Duodenal mucosa (tissue), 2 donors: ENCODE measurements at regions not wholly inside any gene's neighbourhood (a gene's known extent, or its start where the extent isn't known, plus 50 kb on each side); places are given as distances from the start of the nearest gene placed in this dataset.
A peak's percentile ranks its signal among the peaks of the same experiment; 100 is the strongest.

Experiments used
- H3K27ac ChIP-seq: one replicate; pipeline ENCODE4 v1.7.0; 2013; ENCODE audit warnings: low read depth, low read length
- H3K27me3 ChIP-seq, 2 donors: one replicate each; pipeline ENCODE4 v1.7.0; 2013; ENCODE audit warnings: low read length in 2 of 2, control low read depth in 1 of 2; ENCODE audit not compliant: insufficient read depth in 2 of 2, control insufficient read depth in 1 of 2
- H3K36me3 ChIP-seq, 2 donors: one replicate each; pipeline ENCODE4 v1.7.0; 2013; ENCODE audit warnings: low read length in 2 of 2, control low read depth in 1 of 2; ENCODE audit not compliant: insufficient read depth in 2 of 2, control insufficient read depth in 1 of 2
- H3K4me1 ChIP-seq, 2 donors: one replicate each; pipeline ENCODE4 v1.7.0; 2013; ENCODE audit warnings: low read length in 2 of 2, control low read depth in 1 of 2; ENCODE audit not compliant: insufficient read depth in 2 of 2, control insufficient read depth in 1 of 2
- H3K4me3 ChIP-seq, 2 donors: one replicate each; pipeline ENCODE4 v1.7.0; 2013; ENCODE audit warnings: low read length in 2 of 2, low read depth in 1 of 2
- H3K9ac ChIP-seq, 2 donors: one replicate each; pipeline ENCODE4 v1.7.0; 2013; ENCODE audit warnings: low read length in 2 of 2, low read depth in 1 of 2
- H3K9me3 ChIP-seq, 2 donors: one replicate each; pipeline ENCODE4 v1.7.0; 2013; ENCODE audit warnings: low read length in 2 of 2, control low read depth in 1 of 2; ENCODE audit not compliant: control insufficient read depth in 1 of 2

DNA sequence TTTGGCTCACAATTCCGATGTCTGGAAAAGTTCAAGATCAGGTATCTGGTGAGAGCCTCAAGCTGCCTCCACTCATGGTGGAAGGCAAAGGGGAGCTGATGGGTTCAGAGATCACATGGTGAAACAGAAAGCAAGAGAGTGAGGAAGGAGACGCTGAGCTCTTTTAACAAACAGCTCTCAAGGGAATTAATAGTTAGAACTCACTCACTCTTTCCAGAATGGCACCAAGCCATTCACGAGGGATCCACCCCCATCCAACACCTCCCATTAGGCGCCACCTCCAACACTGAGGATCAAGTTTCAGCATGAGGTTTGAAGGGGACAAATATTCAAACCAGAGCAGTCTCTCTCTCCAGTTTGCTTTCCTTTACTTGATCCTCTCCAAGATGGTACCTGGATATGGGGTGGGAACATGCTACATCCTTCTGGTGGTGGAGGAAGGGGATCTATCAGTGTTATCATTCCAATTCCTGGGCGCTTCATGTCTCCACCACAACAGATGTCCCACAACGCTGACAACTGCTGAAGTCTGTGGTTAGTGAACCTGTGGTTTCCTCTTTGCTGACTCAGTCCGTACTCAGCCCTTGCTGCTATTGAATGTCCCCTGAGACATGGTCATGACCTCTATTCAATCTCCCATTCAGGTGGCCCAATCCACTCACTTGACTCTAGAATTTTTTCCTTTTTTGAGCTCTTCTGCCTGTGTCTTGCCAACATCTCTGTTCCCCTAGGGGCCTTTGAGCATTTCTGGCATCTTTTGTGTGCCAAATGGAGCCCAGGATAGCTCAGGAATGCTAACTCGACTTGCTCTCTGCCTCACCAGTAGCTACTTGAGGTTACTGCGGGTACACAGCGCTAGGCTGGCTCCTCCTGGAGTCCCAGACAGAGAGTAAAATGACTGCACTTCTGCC lies 395.2 kb downstream of the MID1IP1 start:
- Histone ChIP-seq H3K27me3 (no peaks in the 10 kb centered on the region), H3K27ac (peak overlapping the region; percentile 22), H3K4me1 (peaks cover 9 to 28% of the 10 kb centered on the region in 2 donors), H3K36me3 (no peaks in the 10 kb centered on the region), H3K9ac (no peak overlapping the region), H3K4me3 (peak overlapping the region in 1 of 2 donors; percentile 24), H3K9me3 (no peaks in the 10 kb centered on the region)

DNA sequence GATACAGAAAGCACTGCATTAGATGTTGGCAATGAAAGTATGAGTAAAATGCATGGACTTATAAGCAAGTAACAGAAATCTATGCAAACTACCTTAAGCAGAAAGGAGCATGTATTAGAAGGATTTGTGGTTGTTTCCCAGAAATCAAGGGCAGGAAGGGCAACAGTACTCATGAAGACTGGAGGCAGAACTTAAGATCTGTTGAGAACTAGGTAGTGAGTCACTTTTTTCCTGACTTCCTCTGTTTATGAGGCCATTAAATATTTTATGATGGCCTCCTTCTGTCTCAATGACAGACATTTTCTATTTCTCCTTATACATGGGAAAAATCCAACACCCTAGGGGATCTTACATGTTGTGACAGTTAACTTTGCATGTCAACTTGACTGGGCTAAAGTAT lies 398.2 kb downstream of the MID1IP1 start:
- Histone ChIP-seq H3K36me3 (no peaks in the 10 kb centered on the region), H3K4me3 (no peak overlapping the region), H3K27me3 (no peaks in the 10 kb centered on the region), H3K9ac (no peak overlapping the region), H3K27ac (no peak overlapping the region), H3K4me1 (peaks cover 15 to 43% of the 10 kb centered on the region in 2 donors), H3K9me3 (no peaks in the 10 kb centered on the region)

DNA sequence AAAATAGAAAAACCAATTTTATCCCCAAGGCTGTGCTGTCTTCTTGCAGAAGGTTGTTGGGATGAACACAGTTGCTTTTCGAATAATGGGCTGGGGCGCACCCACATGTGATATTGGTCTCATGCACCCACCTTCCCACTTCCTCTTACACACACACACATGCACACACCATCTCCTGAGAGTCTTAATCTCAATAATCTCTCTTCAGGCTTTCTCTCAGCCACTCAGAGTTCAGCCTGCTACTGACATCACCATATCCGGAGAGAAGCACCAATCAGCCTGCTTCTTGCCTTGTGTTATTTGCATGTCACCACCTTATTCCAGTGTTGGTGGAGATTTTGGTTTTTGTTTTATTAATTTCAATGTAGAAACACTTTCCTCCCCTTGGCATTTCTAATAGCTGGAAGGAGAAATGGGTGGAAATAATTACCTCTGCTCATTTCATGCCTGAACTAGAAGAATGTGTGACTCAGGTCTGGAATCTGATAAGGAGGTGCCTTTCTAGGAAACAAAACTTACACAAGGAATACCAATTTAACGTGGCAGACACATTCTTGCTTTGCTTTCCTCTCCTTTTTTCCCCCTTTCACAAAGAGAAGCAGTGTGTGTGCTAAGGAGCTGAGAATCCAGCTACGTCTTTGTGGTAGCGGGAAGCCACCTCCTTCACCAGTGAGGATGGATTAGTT lies 400.2 kb downstream of the MID1IP1 start:
- Histone ChIP-seq H3K4me3 (no peak overlapping the region), H3K27me3 (no peaks in the 10 kb centered on the region), H3K4me1 (peaks cover 12 to 29% of the 10 kb centered on the region in 2 donors), H3K36me3 (no peaks in the 10 kb centered on the region), H3K9ac (no peak overlapping the region), H3K27ac (no peak overlapping the region), H3K9me3 (no peaks in the 10 kb centered on the region)

DNA sequence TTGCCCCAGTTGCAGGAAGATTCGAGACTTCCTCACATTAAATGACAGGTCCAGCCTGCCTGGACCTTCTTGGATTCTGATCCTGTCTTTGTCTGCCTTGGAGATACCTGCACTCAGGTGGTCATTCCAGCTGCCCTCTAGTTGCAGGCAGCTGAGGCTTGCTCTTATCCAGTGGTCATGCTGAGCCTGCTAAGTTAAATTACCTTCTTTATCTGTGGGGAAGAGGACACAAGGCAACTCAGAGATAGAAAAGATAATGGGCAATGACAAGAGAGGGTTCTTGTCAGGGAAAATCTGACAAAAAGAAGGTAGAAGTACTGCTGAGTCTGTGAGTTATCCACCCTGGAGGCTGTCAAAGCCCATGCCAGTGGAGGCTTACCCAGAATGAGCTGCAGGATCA lies 401.4 kb downstream of the MID1IP1 start:
- Histone ChIP-seq H3K9ac (no peak overlapping the region), H3K36me3 (no peaks in the 10 kb centered on the region), H3K27ac (no peak overlapping the region), H3K9me3 (no peaks in the 10 kb centered on the region), H3K4me1 (peaks cover 12 to 19% of the 10 kb centered on the region in 2 donors), H3K4me3 (no peak overlapping the region), H3K27me3 (no peaks in the 10 kb centered on the region)

DNA sequence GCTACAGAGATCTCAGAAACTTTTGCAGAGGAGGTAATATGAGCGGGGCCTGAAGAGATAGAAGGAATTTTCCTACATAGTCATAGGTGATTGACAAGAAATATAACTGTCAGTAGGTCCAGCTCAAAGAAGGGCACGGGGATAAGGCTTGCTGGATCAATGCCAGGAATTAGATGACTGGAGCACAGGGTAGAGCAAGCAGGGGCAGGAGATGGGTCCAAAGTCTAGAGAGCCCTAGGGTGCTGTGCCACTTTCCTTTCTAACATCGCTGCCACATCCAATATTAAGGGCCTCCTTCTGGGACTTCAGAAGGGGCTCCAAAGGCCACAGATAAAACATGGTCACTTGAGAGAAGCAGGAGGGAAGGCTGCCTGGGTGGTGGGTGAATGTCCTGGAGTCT lies 402.2 kb downstream of the MID1IP1 start:
- Histone ChIP-seq H3K36me3 (no peaks in the 10 kb centered on the region), H3K9ac (no peak overlapping the region), H3K4me1 (peaks cover 12 to 19% of the 10 kb centered on the region in 2 donors), H3K27ac (no peak overlapping the region), H3K9me3 (no peaks in the 10 kb centered on the region), H3K27me3 (no peaks in the 10 kb centered on the region), H3K4me3 (no peak overlapping the region)

DNA sequence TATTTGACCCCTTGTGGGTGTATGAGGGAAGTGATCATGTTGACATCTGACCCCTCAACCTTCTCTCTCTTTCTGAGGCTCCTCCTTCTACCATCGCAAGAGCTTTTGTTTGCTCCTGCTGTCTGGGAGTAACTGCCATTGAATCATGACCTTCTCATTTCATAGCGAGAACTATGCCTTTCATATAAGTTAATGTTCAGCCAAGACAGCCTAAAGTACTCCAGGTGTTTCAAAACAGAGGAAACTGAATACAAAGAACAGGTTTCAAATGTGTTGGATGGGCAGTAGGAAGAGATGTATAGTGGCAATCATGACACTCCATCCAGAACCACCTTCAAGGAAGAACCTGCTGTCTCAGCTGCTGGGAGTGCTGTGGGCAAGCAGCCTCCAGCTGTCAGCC lies 403.1 kb downstream of the MID1IP1 start:
- Histone ChIP-seq H3K36me3 (no peaks in the 10 kb centered on the region), H3K9ac (no peak overlapping the region), H3K27ac (no peak overlapping the region), H3K4me1 (peaks cover 12 to 19% of the 10 kb centered on the region in 2 donors), H3K4me3 (no peak overlapping the region), H3K9me3 (no peaks in the 10 kb centered on the region), H3K27me3 (no peaks in the 10 kb centered on the region)

DNA sequence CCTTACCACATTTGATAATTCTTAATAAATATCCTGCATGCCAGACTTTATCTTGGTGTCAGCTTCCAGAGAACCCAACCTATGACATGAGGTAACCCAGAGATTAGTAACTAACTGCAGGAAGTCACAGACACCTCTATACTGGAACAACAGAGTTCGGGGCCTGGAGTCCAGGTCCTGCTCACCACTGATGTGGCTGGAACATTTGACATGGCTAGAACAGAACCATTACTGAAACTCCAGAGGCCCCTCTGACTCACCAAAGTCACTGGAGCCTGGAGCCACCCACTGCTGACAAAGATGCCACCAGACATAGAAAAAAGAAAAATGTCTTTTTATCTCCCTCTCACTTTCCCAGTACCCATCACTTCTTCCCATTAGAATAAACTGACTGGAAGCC lies 403.7 kb downstream of the MID1IP1 start:
- Histone ChIP-seq H3K9ac (no peak overlapping the region), H3K36me3 (no peaks in the 10 kb centered on the region), H3K4me1 (peaks cover 12 to 19% of the 10 kb centered on the region in 2 donors), H3K27me3 (no peaks in the 10 kb centered on the region), H3K27ac (no peak overlapping the region), H3K4me3 (no peak overlapping the region), H3K9me3 (no peaks in the 10 kb centered on the region)

DNA sequence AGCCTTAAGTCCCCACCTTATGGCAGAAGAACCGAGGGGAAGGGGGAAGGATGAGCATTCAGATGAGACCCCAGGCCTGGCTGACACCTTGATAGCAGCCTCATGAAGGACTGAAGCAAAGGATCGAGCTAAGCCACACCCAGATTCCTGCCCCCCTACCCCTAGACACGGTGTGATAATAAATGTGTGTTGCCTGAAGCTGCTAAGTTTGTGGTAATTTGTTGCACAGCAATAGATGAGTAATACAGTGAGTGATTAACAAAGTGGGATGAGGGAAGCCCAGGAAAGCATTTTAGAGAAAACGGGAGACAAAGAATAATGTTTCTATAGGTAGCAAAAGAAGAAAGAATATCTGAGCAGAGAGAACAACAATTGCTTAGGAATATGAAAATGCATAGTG lies 404.2 kb downstream of the MID1IP1 start:
- H3K4me3 ChIP-seq: no peak overlapping the region
- H3K9ac ChIP-seq: no peak overlapping the region
- H3K4me1 ChIP-seq: peaks cover 12 to 19% of the 10 kb centered on the region in 2 donors
- H3K9me3 ChIP-seq: no peaks in the 10 kb centered on the region
- H3K27ac ChIP-seq: no peak overlapping the region
- H3K27me3 ChIP-seq: no peaks in the 10 kb centered on the region
- H3K36me3 ChIP-seq: no peaks in the 10 kb centered on the region

DNA sequence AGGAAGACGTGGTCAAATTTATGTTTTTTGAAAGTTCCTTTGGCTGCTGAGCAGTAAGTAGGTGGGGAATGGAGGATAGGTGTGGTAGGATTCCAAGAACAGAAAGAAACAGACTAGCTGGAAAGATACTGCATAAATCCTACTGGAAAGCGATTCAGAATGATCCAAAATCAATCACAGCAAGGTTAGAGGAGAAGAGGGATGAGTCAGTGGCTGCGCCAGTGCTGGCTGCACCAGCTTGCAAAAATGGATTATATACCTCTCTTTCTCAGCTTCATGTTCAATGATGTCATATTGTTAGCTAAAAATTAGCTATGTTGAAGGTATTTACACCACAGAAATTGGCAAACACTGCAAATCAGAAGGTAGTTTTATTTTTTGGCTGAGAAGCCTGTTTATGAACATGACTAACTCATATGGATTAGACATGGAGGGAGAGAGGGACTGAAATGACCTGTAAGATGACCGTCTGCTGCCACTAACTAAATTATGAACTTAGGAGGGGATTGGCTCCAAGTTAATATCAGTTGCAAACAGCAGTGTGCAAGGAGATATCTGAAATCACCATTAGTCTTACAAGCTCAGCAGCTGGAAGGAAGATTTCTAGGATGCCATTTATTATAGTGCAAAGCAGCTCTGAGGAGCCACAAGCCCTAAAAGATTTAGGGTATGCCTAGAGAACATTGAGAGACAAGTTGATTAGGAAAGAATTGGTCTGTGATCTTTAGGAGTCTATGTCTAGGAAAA lies 405.3 kb downstream of the MID1IP1 start:
- no peak overlapping the region for H3K4me3 ChIP-seq
- H3K36me3 ChIP-seq: no peaks in the 10 kb centered on the region
- H3K27me3 ChIP-seq: no peaks in the 10 kb centered on the region
- no peaks in the 10 kb centered on the region for H3K9me3 ChIP-seq
- H3K4me1 ChIP-seq: peaks cover 12 to 19% of the 10 kb centered on the region in 2 donors
- H3K9ac ChIP-seq: no peak overlapping the region
- H3K27ac ChIP-seq: no peak overlapping the region

DNA sequence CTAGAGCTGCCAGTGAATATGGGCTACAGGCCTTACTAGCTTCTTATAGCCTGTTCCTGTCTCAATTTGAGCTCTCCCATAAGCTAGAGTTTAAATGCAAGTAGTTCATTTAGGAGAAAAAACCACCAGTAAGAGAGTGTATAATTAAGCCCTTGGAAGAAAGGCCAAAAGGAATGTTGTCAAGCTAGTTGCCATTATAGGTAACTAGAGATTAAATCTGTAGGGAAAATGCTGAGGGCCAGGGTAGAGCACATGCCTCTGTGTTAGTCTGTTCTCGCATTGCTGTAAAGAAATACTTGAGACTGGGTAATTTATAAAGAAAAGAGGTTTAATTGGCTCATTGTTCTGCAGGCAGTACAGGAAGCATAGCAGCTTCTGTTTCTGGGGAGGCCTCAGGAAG lies 410.2 kb downstream of the MID1IP1 start:
- H3K4me1 ChIP-seq: no peaks in the 10 kb centered on the region
- H3K4me3 ChIP-seq: no peak overlapping the region
- no peak overlapping the region for H3K27ac ChIP-seq
- no peaks in the 10 kb centered on the region for H3K27me3 ChIP-seq
- no peak overlapping the region for H3K9ac ChIP-seq
- no peaks in the 10 kb centered on the region for H3K9me3 ChIP-seq
- no peaks in the 10 kb centered on the region for H3K36me3 ChIP-seq
